ENCODE measurements at regions not wholly inside any gene's neighbourhood (a gene's known extent, or its start where the extent isn't known, plus 50 kb on each side); places are given as distances from the start of the nearest gene placed in this dataset.

DNA sequence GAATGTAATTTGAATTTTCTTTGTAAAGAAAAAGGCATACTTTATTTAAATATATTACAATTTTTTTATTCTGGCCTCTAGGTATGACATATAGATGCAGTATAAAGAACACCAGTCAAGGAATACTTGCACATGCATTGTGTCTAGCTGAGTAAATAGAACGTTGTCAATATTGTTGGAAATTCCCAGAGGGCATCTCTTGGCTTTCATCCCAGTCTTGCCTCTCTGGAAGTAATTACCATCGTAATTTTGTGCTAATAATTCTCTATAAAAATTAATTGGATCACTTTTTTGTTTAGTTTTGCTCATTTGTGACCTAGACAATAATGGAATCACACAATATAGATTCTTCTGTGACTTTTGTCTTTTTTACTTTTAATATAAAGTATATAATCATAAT, 1052.3 kb upstream of the CELF2 start:
- no peak for DNase-seq (ENCODE audit: insufficient read length, low spot score)
- FAIRE-seq: no peak

GRCh38 chr10:9986786-9987185, 1030.9 kb upstream of the CELF2 start:
- DNase-seq (ENCODE audit: insufficient read length, low spot score) (no peak), FAIRE-seq (no peak)

DNA sequence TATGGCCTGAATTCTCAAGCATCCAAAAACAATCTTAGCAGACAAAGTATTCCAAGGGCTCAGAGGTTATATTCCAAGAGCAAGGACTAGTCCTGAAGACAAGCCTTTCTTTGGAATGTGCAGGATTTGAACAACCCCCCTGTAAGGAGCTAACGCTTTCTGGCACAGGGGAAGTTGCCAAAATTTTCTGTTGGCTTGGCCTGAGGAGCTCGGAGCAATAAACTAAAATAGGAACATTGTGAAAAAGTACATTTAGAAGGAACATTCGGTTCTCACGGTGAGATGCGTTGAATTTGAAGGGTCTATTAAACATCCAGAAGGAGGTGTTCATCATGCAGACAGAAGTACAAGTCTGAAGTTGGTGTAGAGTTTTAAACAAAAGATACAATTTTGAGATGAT, 1030.5 kb upstream of the CELF2 start:
- no peak for DNase-seq (ENCODE audit: insufficient read length, low spot score)
- FAIRE-seq: no peak

DNA sequence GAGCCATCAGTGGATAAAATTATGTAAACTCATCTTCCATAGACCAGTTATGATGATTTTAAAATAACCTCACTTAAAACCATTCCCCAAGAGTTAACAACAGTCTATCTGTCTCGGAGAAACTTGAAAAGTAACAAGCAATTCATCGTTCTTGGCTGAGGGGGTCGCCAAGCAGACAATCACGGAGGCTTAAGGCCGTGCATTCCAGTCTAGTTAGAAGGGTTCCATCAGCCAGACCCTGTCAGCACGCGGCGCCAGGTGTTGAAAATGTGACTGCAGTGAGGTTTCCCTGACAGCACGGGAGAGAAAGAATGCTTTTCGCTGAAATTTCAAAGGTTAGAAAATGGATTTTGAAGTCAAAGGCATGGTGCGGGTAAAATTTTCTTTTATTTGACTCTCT, 1025.0 kb upstream of the CELF2 start:
- FAIRE-seq: no peak

GRCh38 chr10:9994131-9994530, 1023.5 kb upstream of the CELF2 start:
- no peak for DNase-seq (ENCODE audit: insufficient read length, low spot score)
- no peak for FAIRE-seq

More for the DNA sequence above, 1025.0 kb upstream of the CELF2 start:
- DNase-seq (ENCODE audit: insufficient read length, low spot score): no peak

DNA sequence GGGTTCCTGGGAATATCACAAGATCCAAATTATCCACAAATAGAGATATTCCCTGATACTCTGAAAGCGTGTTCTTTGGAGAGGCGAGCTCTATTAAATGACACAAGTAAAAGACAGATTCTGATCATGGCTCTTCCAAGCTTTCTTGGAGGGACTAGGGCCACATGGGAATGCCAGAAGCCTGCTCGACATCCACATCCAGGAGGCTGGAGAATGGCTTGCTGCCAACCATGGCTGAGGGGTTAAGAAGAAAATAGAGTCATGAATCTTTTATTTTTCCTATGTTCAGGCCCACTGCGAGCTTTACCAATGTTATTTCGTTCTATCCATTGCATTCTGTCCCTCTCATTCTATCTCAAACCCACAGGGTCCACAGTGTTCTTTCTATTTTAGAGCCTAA, 1018.0 kb upstream of the CELF2 start:
- no peak for DNase-seq (ENCODE audit: insufficient read length, low spot score)
- FAIRE-seq: no peak

- no peak for DNase-seq (ENCODE audit: insufficient read length, low spot score)
- no peak for FAIRE-seq
Measured at GRCh38 chr10:10007957-10008356, 1009.7 kb upstream of the CELF2 start.

DNA sequence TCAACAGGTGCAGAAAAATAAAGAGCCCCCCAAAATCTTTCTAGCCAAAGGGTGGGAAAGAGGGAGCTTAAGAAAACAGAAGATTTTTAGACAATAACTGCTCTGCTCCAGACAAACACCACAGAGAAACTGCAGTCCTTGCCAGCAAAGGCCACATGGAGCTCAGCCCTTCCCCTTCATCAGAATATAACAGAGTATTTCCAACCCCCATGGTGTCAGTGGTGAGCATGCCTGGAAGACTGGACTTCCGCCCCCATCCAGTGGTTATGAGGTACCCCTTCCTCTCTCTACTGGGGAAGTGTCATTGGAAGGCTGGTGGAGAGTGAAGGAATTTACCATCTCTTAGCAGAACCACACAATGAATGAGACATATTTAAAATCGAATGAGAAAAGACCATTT, 1007.3 kb upstream of the CELF2 start:
- DNase-seq (ENCODE audit: insufficient read length, low spot score) (no peak), FAIRE-seq (no peak)

- DNase-seq (ENCODE audit: insufficient read length, low spot score): no peak
- no peak for FAIRE-seq
Measured at GRCh38 chr10:10014846-10015245, 1002.8 kb upstream of the CELF2 start.

DNA sequence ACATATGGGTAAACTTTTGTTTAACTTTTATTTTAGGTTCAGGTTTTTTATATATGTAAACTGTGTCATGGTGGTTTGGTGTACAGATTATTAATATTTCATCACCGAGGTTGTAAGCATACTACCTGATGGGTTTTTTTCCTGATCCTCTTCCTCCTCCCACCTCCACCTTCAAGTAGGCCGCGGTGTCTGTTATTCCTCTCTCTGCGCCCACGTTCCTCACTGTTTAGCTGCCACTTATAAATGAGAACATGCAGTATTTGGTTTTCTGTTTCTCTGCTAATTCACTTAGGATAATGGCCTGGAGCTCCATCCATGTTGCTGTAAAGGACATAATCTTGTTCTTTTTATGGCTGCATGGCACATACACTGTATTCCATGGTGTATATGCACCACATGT, 1000.0 kb upstream of the CELF2 start:
- FAIRE-seq (no peak), DNase-seq (ENCODE audit: insufficient read length, low spot score) (no peak)

DNA sequence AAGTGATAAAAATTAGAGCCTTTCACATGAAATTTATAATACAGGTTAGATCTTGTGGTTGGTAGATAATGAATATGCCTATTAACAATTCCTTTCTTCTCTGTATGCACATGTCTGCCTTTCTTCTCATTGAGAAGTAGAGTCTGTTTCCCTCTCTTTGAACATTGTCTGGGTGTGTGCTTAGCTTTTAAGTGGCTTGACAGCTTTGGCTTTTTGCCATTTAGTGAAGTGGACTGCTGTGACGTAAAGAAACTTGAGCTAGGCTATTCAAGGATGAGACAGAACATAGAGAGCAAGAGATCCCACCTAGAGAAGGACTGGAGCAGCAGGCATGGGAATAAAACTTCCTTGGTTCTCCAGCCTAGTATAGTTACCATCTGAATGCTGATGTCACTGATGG, 996.7 kb upstream of the CELF2 start:
- DNase-seq (ENCODE audit: insufficient read length, low spot score): no peak
- no peak for FAIRE-seq

DNA sequence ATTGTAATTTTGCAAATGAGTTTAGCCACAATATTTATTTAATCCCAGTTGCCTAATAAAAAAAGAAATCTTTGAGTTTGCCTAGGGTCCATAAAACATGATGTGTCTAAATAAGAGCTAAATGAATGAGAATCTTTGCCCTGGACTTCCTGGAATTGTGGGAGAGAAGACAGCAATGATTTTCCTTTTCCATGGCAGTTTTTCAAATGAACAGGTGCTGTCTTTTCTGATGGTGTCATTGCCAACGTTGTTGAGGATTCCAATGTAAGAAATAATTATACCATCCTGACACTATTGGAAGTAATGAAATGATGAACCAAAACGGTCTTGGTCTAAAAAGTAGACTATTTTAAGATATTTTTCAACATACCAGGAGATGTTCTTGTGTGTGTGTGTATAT, 984.7 kb upstream of the CELF2 start:
- FAIRE-seq (no peak), DNase-seq (ENCODE audit: insufficient read length, low spot score) (no peak)

DNA sequence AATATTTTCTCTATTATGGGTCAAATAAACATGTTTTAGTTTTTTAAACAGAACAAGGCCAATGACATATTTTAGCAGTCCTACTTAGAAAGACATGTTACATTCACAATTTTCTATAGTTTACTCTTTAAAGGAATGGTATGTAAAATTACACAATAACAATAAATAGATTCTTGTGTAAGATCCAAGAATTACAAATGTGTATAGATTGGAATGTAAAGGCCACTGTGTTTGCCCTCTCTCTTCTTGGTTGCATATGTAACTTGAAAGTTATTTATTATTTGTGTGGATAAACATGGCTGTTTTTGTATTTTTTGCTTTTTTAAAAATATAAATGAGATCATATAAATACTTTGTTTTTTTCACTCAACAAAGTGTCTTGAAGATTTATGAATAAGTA, 979.3 kb upstream of the CELF2 start:
- FAIRE-seq: no peak
- DNase-seq (ENCODE audit: insufficient read length, low spot score): no peak

DNA sequence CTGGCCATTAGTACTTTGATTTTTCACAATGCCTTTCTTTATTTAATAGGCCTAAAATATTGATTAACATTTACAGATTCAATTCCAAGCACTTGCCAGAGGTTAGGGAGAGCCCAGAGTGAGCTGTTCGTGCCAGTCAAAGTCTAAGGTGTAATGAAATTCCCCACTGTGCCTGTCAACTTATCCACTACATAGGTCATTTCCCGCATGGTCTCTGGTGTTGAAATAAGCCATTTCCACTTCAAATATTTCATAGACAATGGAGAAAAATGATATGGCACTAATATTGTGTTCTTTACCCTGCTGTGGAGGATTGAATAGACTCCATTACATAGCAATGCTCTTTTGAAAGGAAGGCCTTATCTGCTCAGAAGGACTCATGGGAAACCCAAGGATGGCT, 978.1 kb upstream of the CELF2 start:
- DNase-seq (ENCODE audit: insufficient read length, low spot score) (no peak), FAIRE-seq (no peak)

GRCh38 chr10:10043083-10043482, 974.6 kb upstream of the CELF2 start:
- FAIRE-seq: no peak
- no peak for DNase-seq (ENCODE audit: insufficient read length, low spot score)

- FAIRE-seq (no peak), DNase-seq (ENCODE audit: insufficient read length, low spot score) (no peak)
Measured at GRCh38 chr10:10044922-10045764, 972.5 kb upstream of the CELF2 start.

DNA sequence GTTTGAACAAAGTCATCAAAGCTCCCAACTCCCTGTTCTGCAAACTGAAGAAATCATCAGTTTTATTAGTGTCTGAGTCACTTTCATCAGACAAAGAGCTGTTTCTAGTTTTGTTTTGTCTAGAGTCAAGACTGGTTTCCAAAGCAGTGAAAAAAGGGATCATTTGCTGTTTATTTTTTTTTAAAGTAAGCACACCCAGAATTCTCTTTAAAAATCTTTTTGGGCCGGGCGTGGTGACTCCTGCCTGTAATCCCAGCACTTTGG, 972.0 kb upstream of the CELF2 start:
- FAIRE-seq (no peak), DNase-seq (ENCODE audit: insufficient read length, low spot score) (no peak)

DNA sequence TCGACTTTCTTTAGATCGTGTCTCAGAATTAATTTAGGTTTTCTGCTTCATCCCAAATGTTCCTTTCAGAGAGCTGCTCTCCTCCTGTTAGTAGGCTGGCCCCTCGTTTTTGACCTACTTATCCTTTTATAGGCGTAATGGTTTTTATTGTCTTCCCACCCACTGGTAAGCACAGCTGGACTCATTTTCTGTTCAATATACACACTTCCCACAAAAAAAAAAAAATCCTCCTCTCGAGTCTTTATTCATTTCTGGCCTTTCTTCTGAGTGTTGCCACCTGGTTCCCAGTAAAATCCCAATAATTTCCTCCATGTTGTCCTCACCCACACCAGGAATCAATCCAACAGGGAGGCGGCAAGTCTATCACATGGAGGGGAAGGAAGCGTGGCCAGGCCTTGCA, 970.2 kb upstream of the CELF2 start:
- no peak for FAIRE-seq
- no peak for DNase-seq (ENCODE audit: insufficient read length, low spot score)

GRCh38 chr10:10053051-10053450, 964.6 kb upstream of the CELF2 start:
- DNase-seq (ENCODE audit: insufficient read length, low spot score): no peak
- FAIRE-seq: no peak

DNA sequence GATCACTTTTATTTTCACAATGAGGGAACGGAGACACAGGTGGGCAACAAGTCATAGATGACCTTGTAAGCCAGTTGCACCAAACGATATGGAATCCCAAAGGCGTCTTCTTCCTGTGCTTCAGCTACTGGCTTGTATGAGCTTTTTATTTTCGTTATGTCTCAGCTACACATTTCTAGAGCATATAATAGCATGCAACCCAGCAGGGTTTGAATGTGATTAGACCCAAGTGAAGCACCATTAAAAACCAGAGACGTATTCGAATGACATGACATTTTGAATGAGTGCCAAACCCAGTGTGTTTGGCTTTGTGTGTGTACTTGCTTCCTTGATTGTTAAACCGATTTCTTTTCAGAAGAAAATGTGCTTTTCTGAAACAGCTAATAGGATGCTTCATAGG, 963.2 kb upstream of the CELF2 start:
- DNase-seq (ENCODE audit: insufficient read length, low spot score) (no peak), FAIRE-seq (no peak)

DNA sequence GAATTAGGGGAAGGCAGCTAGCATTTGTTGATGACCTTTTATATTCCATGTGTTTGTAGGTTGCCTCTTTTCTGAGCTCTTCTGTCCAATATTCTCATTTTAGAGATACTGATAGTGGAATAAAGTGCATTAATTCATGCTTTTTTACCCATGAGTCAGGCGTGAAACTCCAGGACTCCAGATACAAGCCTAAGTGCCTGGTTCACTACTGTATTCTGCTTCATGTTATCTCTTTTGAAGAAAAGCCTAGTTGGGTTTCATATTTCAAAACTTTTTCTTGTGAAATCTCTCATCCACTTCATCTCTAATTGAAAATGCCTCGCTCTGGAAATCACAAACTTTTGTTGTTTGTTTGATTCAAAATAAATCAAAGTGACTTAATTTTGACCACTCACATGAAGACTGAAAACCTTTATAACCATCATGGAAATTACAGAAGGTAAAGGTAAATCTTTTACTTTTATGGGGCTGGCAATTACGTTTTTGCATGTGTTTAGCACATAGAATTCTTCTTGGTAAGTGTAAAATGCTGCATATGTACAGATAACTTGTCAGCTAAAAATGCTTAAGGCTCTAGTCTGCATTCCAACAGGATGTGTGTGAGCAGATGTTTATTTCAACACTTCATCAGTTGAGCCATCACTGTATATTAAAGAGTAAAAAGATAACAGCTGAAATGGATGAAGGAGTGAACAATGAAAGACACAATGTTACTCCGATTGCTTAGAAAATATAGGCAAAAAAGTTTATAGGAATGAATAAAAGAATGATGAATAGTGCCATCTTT, 961.8 kb upstream of the CELF2 start:
- DNase-seq (ENCODE audit: insufficient read length, low spot score): no peak
- FAIRE-seq: no peak

DNA sequence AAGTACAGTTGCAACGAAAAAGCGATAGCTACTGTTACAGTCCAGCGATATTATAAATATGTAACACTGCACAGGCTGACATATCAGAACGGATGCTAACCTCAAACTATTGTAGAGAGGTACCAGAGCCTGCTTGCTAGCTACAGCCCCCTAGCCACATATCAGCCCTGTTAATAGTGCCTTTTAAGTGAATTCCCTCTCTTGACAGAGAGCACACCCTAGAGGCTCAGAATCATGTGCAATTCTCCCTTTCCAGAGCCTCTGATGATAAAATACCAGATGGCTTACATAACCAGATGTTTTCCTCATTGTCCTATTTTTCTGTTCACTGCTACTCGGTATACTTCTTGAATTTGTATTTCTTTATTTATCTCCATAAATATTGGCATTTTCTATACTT, 960.7 kb upstream of the CELF2 start:
- DNase-seq (ENCODE audit: insufficient read length, low spot score): no peak
- no peak for FAIRE-seq

All from HTR-8/SVneo (cell line).